ENCODE measurements at regions not wholly inside any gene's neighbourhood (a gene's known extent, or its start where the extent isn't known, plus 50 kb on each side); places are given as distances from the start of the nearest gene placed in this dataset.
"Not testable (repeated sequence)": the region's sequence is repeated elsewhere in the genome, so short reads cannot be mapped to it uniquely, and the experiment has no call there.

DNA sequence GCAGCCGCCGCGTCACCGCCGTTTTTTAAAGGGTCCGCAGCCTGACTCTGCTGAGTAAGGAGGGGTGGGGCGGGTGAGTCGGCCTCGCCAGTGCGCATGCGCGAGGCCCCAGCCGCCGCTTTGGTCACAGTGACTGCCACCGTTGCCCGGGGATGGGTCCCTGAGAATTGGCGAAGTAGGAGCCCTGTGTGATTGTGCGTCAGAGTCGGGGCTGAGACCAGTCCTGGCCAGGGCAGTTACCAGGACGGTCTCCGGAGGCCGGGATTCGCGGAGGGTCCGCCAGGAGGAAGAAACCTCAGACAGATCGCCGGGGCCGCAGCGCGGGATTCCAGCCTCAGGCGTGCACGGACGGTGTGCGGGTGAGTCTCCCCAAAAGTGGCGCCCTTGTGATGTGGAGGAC is 1386.9 kb upstream of the PCDH10 start:
- TF ChIP-seq, protein P1, sequence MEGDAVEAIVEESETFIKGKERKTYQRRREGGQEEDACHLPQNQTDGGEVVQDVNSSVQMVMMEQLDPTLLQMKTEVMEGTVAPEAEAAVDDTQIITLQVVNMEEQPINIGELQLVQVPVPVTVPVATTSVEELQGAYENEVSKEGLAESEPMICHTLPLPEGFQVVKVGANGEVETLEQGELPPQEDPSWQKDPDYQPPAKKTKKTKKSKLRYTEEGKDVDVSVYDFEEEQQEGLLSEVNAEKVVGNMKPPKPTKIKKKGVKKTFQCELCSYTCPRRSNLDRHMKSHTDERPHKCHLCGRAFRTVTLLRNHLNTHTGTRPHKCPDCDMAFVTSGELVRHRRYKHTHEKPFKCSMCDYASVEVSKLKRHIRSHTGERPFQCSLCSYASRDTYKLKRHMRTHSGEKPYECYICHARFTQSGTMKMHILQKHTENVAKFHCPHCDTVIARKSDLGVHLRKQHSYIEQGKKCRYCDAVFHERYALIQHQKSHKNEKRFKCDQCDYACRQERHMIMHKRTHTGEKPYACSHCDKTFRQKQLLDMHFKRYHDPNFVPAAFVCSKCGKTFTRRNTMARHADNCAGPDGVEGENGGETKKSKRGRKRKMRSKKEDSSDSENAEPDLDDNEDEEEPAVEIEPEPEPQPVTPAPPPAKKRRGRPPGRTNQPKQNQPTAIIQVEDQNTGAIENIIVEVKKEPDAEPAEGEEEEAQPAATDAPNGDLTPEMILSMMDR (IDR thresholded peaks at IDR 0.05; ENCODE audit: low read depth, low read length), result not testable (repeated sequence)
- TF ChIP-seq POLR2A (IDR thresholded peaks at IDR 0.05; ENCODE audit: extremely low read depth, insufficient read length); MYC (IDR thresholded peaks at IDR 0.05; ENCODE audit: low read depth, low read length): not testable (repeated sequence)
- TF ChIP-seq, protein P2, sequence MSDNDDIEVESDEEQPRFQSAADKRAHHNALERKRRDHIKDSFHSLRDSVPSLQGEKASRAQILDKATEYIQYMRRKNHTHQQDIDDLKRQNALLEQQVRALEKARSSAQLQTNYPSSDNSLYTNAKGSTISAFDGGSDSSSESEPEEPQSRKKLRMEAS (IDR thresholded peaks at IDR 0.05; ENCODE audit: low read depth, low read length), result not testable (repeated sequence)
